ENCODE measurements at regions not wholly inside any gene's neighbourhood (a gene's known extent, or its start where the extent isn't known, plus 50 kb on each side); places are given as distances from the start of the nearest gene placed in this dataset.
A peak's percentile ranks its signal among the peaks of the same experiment; 100 is the strongest.

GRCh38 chr4:81913427-81913879, 441.7 kb upstream of the RASGEF1B start:
- TF ChIP-seq, protein P1, sequence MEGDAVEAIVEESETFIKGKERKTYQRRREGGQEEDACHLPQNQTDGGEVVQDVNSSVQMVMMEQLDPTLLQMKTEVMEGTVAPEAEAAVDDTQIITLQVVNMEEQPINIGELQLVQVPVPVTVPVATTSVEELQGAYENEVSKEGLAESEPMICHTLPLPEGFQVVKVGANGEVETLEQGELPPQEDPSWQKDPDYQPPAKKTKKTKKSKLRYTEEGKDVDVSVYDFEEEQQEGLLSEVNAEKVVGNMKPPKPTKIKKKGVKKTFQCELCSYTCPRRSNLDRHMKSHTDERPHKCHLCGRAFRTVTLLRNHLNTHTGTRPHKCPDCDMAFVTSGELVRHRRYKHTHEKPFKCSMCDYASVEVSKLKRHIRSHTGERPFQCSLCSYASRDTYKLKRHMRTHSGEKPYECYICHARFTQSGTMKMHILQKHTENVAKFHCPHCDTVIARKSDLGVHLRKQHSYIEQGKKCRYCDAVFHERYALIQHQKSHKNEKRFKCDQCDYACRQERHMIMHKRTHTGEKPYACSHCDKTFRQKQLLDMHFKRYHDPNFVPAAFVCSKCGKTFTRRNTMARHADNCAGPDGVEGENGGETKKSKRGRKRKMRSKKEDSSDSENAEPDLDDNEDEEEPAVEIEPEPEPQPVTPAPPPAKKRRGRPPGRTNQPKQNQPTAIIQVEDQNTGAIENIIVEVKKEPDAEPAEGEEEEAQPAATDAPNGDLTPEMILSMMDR (IDR thresholded peaks at IDR 0.05; ENCODE audit: control extremely low read depth in 1 of 3, insufficient read depth in 1 of 3, low read depth in 1 of 3, low read length in 3 of 3), result peak; percentile 91 to 94 (median 93)
- TF ChIP-seq TCF12 (IDR thresholded peaks at IDR 0.05; ENCODE audit: low read depth, low read length), result no peak
- no peak for TF ChIP-seq HDAC6 (IDR thresholded peaks at IDR 0.05; ENCODE audit: low read depth, low read length)
- TF ChIP-seq POLR2AphosphoS5 (IDR thresholded peaks at IDR 0.05; ENCODE audit: low read depth, low read length), result no peak
- no peak for TF ChIP-seq POLR2A (IDR thresholded peaks at IDR 0.05; ENCODE audit: control extremely low read depth in 1 of 2, low read depth in 2 of 2, low read length in 2 of 2)

Measured in H1 (cell line).